SW 1271 (cell line): ENCODE measurements at regions not wholly inside any gene's neighbourhood (a gene's known extent, or its start where the extent isn't known, plus 50 kb on each side); places are given as distances from the start of the nearest gene placed in this dataset.
"Not testable (repeated sequence)": the region's sequence is repeated elsewhere in the genome, so short reads cannot be mapped to it uniquely, and the experiment has no call there.

Source experiments
- DNase-seq, 2 experiments: peaks; one replicate each; lab custom pipeline; 2025; lab: John Stamatoyannopoulos, UW

- no peak for DNase-seq
These were observed 51.2 kb upstream of the THRB start for GRCh38 chr3:24545887-24546286.

GRCh38 chr3:24548278-24548677 lies 53.6 kb upstream of the THRB start:
- DNase-seq = no peak

- DNase-seq = no peak
These were observed 55.9 kb upstream of the THRB start for GRCh38 chr3:24550588-24550987.

GRCh38 chr3:24551626-24552025 lies 57.0 kb upstream of the THRB start:
- DNase-seq = no peak

- no peak for DNase-seq
These were observed 68.2 kb upstream of the THRB start for GRCh38 chr3:24562895-24563294.

GRCh38 chr3:24565053-24565452 lies 70.4 kb upstream of the THRB start:
- DNase-seq = no peak

GRCh38 chr3:24565656-24566055 lies 71.0 kb upstream of the THRB start:
- DNase-seq = no peak

GRCh38 chr3:24566927-24567326 lies 72.3 kb upstream of the THRB start:
- no peak for DNase-seq

- not testable (repeated sequence) for DNase-seq
These were observed 77.8 kb upstream of the THRB start for GRCh38 chr3:24572409-24572808.

- no peak for DNase-seq
These were observed 78.9 kb upstream of the THRB start for GRCh38 chr3:24573576-24573975.

GRCh38 chr3:24578324-24578723 lies 83.7 kb upstream of the THRB start:
- DNase-seq = no peak

GRCh38 chr3:24578951-24579421 lies 84.3 kb upstream of the THRB start:
- DNase-seq = no peak

- no peak for DNase-seq
These were observed 88.1 kb upstream of the THRB start for GRCh38 chr3:24582431-24583403.

GRCh38 chr3:24586920-24587319 lies 92.3 kb upstream of the THRB start:
- no peak for DNase-seq

- no peak for DNase-seq
These were observed 94.2 kb upstream of the THRB start for GRCh38 chr3:24588629-24589512.

GRCh38 chr3:24589513-24589851 lies 94.8 kb upstream of the THRB start:
- DNase-seq = no peak

- DNase-seq = no peak
These were observed 95.6 kb upstream of the THRB start for GRCh38 chr3:24589931-24590880.

- DNase-seq = no peak
These were observed 96.5 kb upstream of the THRB start for GRCh38 chr3:24591191-24591590.

GRCh38 chr3:24591661-24592555 lies 97.3 kb upstream of the THRB start:
- no peak for DNase-seq

GRCh38 chr3:24594161-24594560 lies 99.5 kb upstream of the THRB start:
- DNase-seq = no peak

- no peak for DNase-seq
These were observed 101.1 kb upstream of the THRB start for GRCh38 chr3:24595796-24596195.
